ENCODE measurements at regions not wholly inside any gene's neighbourhood (a gene's known extent, or its start where the extent isn't known, plus 50 kb on each side); places are given as distances from the start of the nearest gene placed in this dataset.

GRCh38 chr3:4077950-4078349, 225.2 kb upstream of the SETMAR start:
- Histone ChIP-seq H3K36me3 (ENCODE audit: insufficient read depth, low read length) (no peaks in the 10 kb centered on the region), H3K27ac (ENCODE audit: low read depth, low read length) (no peak overlapping the region), H3K27me3 (ENCODE audit: insufficient read depth, low read length) (no peaks in the 10 kb centered on the region), H3K9me3 (ENCODE audit: insufficient read depth, low read depth, low read length) (no peaks in the 10 kb centered on the region), H3K4me2 (ENCODE audit: low read length) (no peak overlapping the region), H3K9ac (ENCODE audit: low read length) (no peak overlapping the region), H4K20me1 (ENCODE audit: insufficient read depth, low read length) (no peaks in the 10 kb centered on the region), H3K4me3 (ENCODE audit: insufficient read depth, low read depth, low read length) (no peak overlapping the region), H3K79me2 (ENCODE audit: insufficient read depth, low read length) (no peaks in the 10 kb centered on the region), H3K4me1 (ENCODE audit: insufficient read depth, low read length) (no peaks in the 10 kb centered on the region), H2AFZ (ENCODE audit: low read depth, low read length) (no peak overlapping the region)
- DNase-seq (ENCODE audit: low read depth) (no peak), FAIRE-seq (no peak)
- peaks cover 9% of the 10 kb centered on the region for H3K9me3 Mint-ChIP-seq (ENCODE audit: unreplicated experiment)
- TF ChIP-seq, protein P1, sequence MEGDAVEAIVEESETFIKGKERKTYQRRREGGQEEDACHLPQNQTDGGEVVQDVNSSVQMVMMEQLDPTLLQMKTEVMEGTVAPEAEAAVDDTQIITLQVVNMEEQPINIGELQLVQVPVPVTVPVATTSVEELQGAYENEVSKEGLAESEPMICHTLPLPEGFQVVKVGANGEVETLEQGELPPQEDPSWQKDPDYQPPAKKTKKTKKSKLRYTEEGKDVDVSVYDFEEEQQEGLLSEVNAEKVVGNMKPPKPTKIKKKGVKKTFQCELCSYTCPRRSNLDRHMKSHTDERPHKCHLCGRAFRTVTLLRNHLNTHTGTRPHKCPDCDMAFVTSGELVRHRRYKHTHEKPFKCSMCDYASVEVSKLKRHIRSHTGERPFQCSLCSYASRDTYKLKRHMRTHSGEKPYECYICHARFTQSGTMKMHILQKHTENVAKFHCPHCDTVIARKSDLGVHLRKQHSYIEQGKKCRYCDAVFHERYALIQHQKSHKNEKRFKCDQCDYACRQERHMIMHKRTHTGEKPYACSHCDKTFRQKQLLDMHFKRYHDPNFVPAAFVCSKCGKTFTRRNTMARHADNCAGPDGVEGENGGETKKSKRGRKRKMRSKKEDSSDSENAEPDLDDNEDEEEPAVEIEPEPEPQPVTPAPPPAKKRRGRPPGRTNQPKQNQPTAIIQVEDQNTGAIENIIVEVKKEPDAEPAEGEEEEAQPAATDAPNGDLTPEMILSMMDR (IDR thresholded peaks at IDR 0.05; ENCODE audit: insufficient read depth, low read depth, low read length) = no peak
- no peak overlapping the region for H3K4me3 Mint-ChIP-seq (ENCODE audit: unreplicated experiment)
- no peaks in the 10 kb centered on the region for H3K36me3 Mint-ChIP-seq (ENCODE audit: low read depth, unreplicated experiment)
- no peaks in the 10 kb centered on the region for H3K4me1 Mint-ChIP-seq (ENCODE audit: low read depth, unreplicated experiment)
- H3K27ac Mint-ChIP-seq (ENCODE audit: unreplicated experiment) = no peak overlapping the region
- H3K27me3 Mint-ChIP-seq (ENCODE audit: low read depth, unreplicated experiment) = no peaks in the 10 kb centered on the region

DNA sequence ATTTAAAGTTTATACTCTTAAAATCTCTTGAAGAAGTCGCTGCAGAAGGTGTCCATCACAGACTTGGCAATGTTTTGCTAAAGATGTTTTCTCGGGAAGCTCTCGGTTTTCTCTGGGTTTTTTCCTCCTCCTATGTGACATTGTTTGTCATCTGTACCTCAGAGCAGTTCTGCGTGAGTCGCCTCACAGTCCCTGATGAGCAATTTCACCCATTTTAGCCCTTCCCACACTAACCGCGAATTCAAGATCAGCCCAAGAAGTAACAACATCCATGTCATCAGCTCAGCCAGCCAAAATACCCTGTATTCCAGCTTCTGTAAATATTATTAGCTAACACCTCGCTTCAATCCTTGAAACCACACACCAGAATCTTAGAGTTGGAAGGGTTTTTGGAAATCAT, 224.3 kb upstream of the SETMAR start:
- DNase-seq (ENCODE audit: low read depth) (no peak), FAIRE-seq (no peak)
- no peak overlapping the region for H3K27ac ChIP-seq (ENCODE audit: low read depth, low read length)
- no peaks in the 10 kb centered on the region for H3K4me1 ChIP-seq (ENCODE audit: insufficient read depth, low read length)
- Mint-ChIP-seq H3K4me1 (ENCODE audit: low read depth, unreplicated experiment) (no peaks in the 10 kb centered on the region), H3K4me3 (ENCODE audit: unreplicated experiment) (no peak overlapping the region), H3K27ac (ENCODE audit: unreplicated experiment) (no peak overlapping the region), H3K9me3 (ENCODE audit: unreplicated experiment) (peaks cover 9% of the 10 kb centered on the region), H3K27me3 (ENCODE audit: low read depth, unreplicated experiment) (no peaks in the 10 kb centered on the region), H3K36me3 (ENCODE audit: low read depth, unreplicated experiment) (no peaks in the 10 kb centered on the region)
- H2AFZ ChIP-seq (ENCODE audit: low read depth, low read length) = no peak overlapping the region
- H3K36me3 ChIP-seq (ENCODE audit: insufficient read depth, low read length) = no peaks in the 10 kb centered on the region
- no peak for TF ChIP-seq EZH2 (IDR thresholded peaks at IDR 0.05; ENCODE audit: insufficient read depth, low read length)
- TF ChIP-seq, protein P1 (IDR thresholded peaks at IDR 0.05; ENCODE audit: insufficient read depth, low read depth, low read length) = no peak
- H3K79me2 ChIP-seq (ENCODE audit: insufficient read depth, low read length) = no peaks in the 10 kb centered on the region
- no peaks in the 10 kb centered on the region for H3K9me3 ChIP-seq (ENCODE audit: insufficient read depth, low read depth, low read length)
- no peak overlapping the region for H3K4me2 ChIP-seq (ENCODE audit: low read length)
- H3K4me3 ChIP-seq (ENCODE audit: insufficient read depth, low read depth, low read length) = no peak overlapping the region
- H3K27me3 ChIP-seq (ENCODE audit: insufficient read depth, low read length) = no peaks in the 10 kb centered on the region
- no peaks in the 10 kb centered on the region for H4K20me1 ChIP-seq (ENCODE audit: insufficient read depth, low read length)
- no peak overlapping the region for H3K9ac ChIP-seq (ENCODE audit: low read length)

DNA sequence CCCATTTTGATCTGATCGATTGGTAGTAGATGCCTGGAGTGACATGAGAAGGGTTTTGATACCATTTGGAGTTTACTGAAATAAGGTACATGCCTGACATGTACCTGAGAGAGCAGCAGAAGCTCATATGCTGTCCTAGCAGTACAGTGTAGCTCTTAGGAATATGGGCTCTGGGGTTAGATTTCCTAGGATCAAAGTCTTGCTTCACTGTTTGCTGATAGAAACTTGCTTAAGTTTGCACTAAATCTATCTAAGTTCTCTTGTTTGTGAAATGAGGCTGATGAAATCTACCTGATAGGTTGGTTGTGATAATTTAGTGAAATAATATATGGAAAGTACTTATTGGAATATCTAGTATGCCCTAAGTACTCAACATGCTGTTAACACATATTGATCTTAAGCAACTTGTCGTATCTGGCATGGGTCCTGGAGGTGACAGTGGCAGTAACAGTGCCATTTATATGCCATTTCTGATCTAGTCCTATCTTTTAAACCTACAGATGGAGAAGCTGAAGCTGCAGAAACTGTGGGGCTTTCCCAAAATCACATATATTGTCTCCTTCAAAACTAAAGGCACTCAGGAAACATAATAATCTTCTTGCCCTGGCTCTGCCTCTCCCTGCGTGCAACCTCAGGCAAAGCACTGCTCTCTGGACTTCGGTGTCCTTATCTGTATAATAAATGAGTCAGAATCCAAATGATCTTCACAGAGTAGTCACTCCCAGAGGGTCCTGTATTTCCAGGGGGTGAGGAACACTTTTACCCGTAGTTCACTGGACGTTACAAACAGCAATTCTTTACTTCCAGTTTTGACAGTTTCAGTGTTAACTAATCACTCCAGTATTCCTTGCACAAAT, 223.6 kb upstream of the SETMAR start:
- Histone ChIP-seq H3K4me1 (ENCODE audit: insufficient read depth, low read length) (no peaks in the 10 kb centered on the region), H3K79me2 (ENCODE audit: insufficient read depth, low read length) (no peaks in the 10 kb centered on the region), H3K36me3 (ENCODE audit: insufficient read depth, low read length) (no peaks in the 10 kb centered on the region), H3K27ac (ENCODE audit: low read depth, low read length) (no peak overlapping the region), H2AFZ (ENCODE audit: low read depth, low read length) (no peak overlapping the region), H3K27me3 (ENCODE audit: insufficient read depth, low read length) (no peaks in the 10 kb centered on the region), H3K9me3 (ENCODE audit: insufficient read depth, low read depth, low read length) (no peaks in the 10 kb centered on the region), H4K20me1 (ENCODE audit: insufficient read depth, low read length) (no peaks in the 10 kb centered on the region), H3K9ac (ENCODE audit: low read length) (no peak overlapping the region), H3K4me3 (ENCODE audit: insufficient read depth, low read depth, low read length) (no peak overlapping the region), H3K4me2 (ENCODE audit: low read length) (no peak overlapping the region)
- no peak for FAIRE-seq
- no peaks in the 10 kb centered on the region for H3K36me3 Mint-ChIP-seq (ENCODE audit: low read depth, unreplicated experiment)
- DNase-seq (ENCODE audit: low read depth) = no peak
- TF ChIP-seq, protein P1 (IDR thresholded peaks at IDR 0.05; ENCODE audit: insufficient read depth, low read depth, low read length) = no peak
- TF ChIP-seq EZH2 (IDR thresholded peaks at IDR 0.05; ENCODE audit: insufficient read depth, low read length) = no peak
- no peak overlapping the region for H3K4me3 Mint-ChIP-seq (ENCODE audit: unreplicated experiment)
- H3K27me3 Mint-ChIP-seq (ENCODE audit: low read depth, unreplicated experiment) = no peaks in the 10 kb centered on the region
- H3K4me1 Mint-ChIP-seq (ENCODE audit: low read depth, unreplicated experiment) = no peaks in the 10 kb centered on the region
- H3K9me3 Mint-ChIP-seq (ENCODE audit: unreplicated experiment) = peaks cover 9% of the 10 kb centered on the region
- H3K27ac Mint-ChIP-seq (ENCODE audit: unreplicated experiment) = no peak overlapping the region

Measured in astrocyte (in vitro differentiated cells and primary cell).